OCI-LY3 (cell line): ENCODE measurements at regions not wholly inside any gene's neighbourhood (a gene's known extent, or its start where the extent isn't known, plus 50 kb on each side); places are given as distances from the start of the nearest gene placed in this dataset.
"Not testable (repeated sequence)": the region's sequence is repeated elsewhere in the genome, so short reads cannot be mapped to it uniquely, and the experiment has no call there.

Experiments used
- CTCF ChIP-seq: fragments of 200-600, 300-600 bp; sonication (generic); IDR thresholded peaks from 2 replicates; pipeline ENCODE4 v1.5.1; 2014; ENCODE audit warnings: antibody characterized with exemption, low read length, low read depth
- EZH2phosphoT487 ChIP-seq: fragments of 200-600 bp; shearing (Covaris generic); IDR thresholded peaks from 2 replicates; pipeline ENCODE4 v1.6.1; 2018; ENCODE audit warnings: antibody characterized with exemption, mixed run types, low read depth

GRCh38 chr18:10105118-10105517, 191.3 kb downstream of the VAPA start:
- not testable (repeated sequence) for TF ChIP-seq CTCF, EZH2phosphoT487
